GM12878 (cell line): ENCODE measurements at regions not wholly inside any gene's neighbourhood (a gene's known extent, or its start where the extent isn't known, plus 50 kb on each side); places are given as distances from the start of the nearest gene placed in this dataset.

Experiments
- ATAC-seq: fragments of 200-7000 bp; cut with Tn5 transposase; 3 replicates; pipeline ENCODE4 v1.9.1; 2020; ENCODE audit warnings: mild to moderate bottlenecking, moderate library complexity
- BruUV-seq: library from RNA; stranded (reverse); fragments of 400-500 nt; replicated peaks from 2 replicates; lab custom pipeline; 2021; lab: Mats Ljungman, UMichigan
- CTCF ChIA-PET: fragments of 300-600 bp; sonication (Branson Sonifier 250); formaldehyde crosslinking; extraction: SDS; loops from one replicate; lab custom pipeline; 2021; ENCODE audit warnings: inconsistent platforms; lab: Yijun Ruan, JAX
- POLR2A ChIA-PET: fragments of 350-600 bp; formaldehyde crosslinking; extraction: SDS; loops from one replicate; lab custom pipeline; 2021; ENCODE audit warnings: inconsistent platforms; lab: Charles Lee
- RAD21 ChIA-PET: fragments of 300-600 bp; sonication (Branson Sonifier 250); formaldehyde crosslinking; loops from one replicate; lab custom pipeline; 2023; ENCODE audit warnings: antibody characterized with exemption; ENCODE audit not compliant: unreplicated experiment; lab: Charles Lee
- SMC1A ChIA-PET: fragments of 300-600 bp; sonication (Branson Sonifier 250); formaldehyde crosslinking; loops from one replicate; lab custom pipeline; 2023; ENCODE audit not compliant: unreplicated experiment, uncharacterized antibody; lab: Charles Lee
- DNase-seq: peaks from one replicate; pipeline ENCODE4 v3.0.0-alpha.2; 2011; ENCODE audit warnings: low read depth, low spot score
- FAIRE-seq: peaks from 3 replicates; lab custom pipeline; 2011; peaks lifted over from hg19 to GRCh38; lab: Jason Lieb, UNC
- H2AFZ ChIP-seq: 2 replicates; pipeline ENCODE4 v1.6.0; 2011; ENCODE audit warnings: low read depth, low read length, control low read depth; ENCODE audit not compliant: control insufficient read depth
- H3K27ac ChIP-seq: 2 replicates; pipeline ENCODE4 v1.5.1; 2011; ENCODE audit warnings: control low read depth; ENCODE audit not compliant: control insufficient read depth, insufficient read depth
- H3K27me3 ChIP-seq, 2 experiments: replicated peaks in 1 of 2; 2 replicates each; pipeline versions ENCODE4 v1.6.0 to v1.6.1; 2011; ENCODE audit warnings: low read length in 1 of 2; ENCODE audit not compliant: control insufficient read depth in 2 of 2, insufficient read depth in 2 of 2
- H3K36me3 ChIP-seq, 2 experiments: 2 replicates each; pipeline ENCODE4 v1.5.1; 2011; ENCODE audit warnings: low read length in 1 of 2; ENCODE audit not compliant: control insufficient read depth in 2 of 2, insufficient read depth in 2 of 2
- H3K4me1 ChIP-seq: 2 replicates; pipeline ENCODE4 v1.6.1; 2011; ENCODE audit warnings: mild to moderate bottlenecking, low read length, moderate library complexity, mixed read lengths; ENCODE audit not compliant: control insufficient read depth, insufficient read depth
- H3K4me2 ChIP-seq: 2 replicates; pipeline ENCODE4 v1.6.0; 2011; ENCODE audit warnings: control low read depth; ENCODE audit not compliant: control insufficient read depth, insufficient read depth
- H3K4me3 ChIP-seq: fragments of 200-600 bp; sonication (generic); 2 replicates; pipeline ENCODE4 v1.5.1; 2016
- H3K79me2 ChIP-seq: 2 replicates; pipeline ENCODE4 v1.6.0; 2011; ENCODE audit warnings: low read length; ENCODE audit not compliant: control insufficient read depth, insufficient read depth
- H3K9ac ChIP-seq: 2 replicates; pipeline ENCODE4 v1.8.0; 2011; ENCODE audit warnings: low read length, control low read depth, mixed read lengths; ENCODE audit not compliant: control insufficient read depth, insufficient read depth
- H3K9me3 ChIP-seq: replicated peaks from 3 replicates; pipeline ENCODE4 v1.5.1; 2011; ENCODE audit warnings: mild to moderate bottlenecking, low read length; ENCODE audit not compliant: control insufficient read depth, insufficient read depth
- H4K20me1 ChIP-seq: 2 replicates; pipeline ENCODE4 v1.6.0; 2011; ENCODE audit not compliant: control insufficient read depth, insufficient read depth
- ATF2 ChIP-seq: IDR thresholded peaks from 2 replicates; pipeline ENCODE4 v1.6.1; 2012; ENCODE audit warnings: low read length, inconsistent platforms
- ATF3 ChIP-seq: IDR thresholded peaks from 2 replicates; pipeline ENCODE4 v1.6.1; 2011; ENCODE audit warnings: low read depth, mild to moderate bottlenecking, low read length, moderate library complexity, borderline replicate concordance; ENCODE audit errors: extremely low read depth
- FOS ChIP-seq: IDR thresholded peaks from 3 replicates; pipeline ENCODE4 v1.6.1; 2011; ENCODE audit warnings: borderline replicate concordance; ENCODE audit not compliant: insufficient read length; ENCODE audit errors: extremely low read depth
- GATAD2B ChIP-seq: fragments of 450-650 bp; conservative IDR thresholded peaks from 2 replicates; pipeline ENCODE4 v1.6.1; 2017; ENCODE audit warnings: low read depth, mild to moderate bottlenecking, moderate library complexity
- NFYA ChIP-seq: IDR thresholded peaks from 2 replicates; pipeline ENCODE4 v1.6.1; 2011; ENCODE audit warnings: low read depth, mild to moderate bottlenecking, low read length, improper control_type of control experiment, borderline replicate concordance
- NFYB ChIP-seq: IDR thresholded peaks from 2 replicates; pipeline ENCODE4 v1.6.1; 2011; ENCODE audit warnings: low read depth, mild to moderate bottlenecking, low read length, improper control_type of control experiment, moderate library complexity; ENCODE audit not compliant: insufficient read depth
- PML ChIP-seq: IDR thresholded peaks from 2 replicates; pipeline ENCODE4 v1.6.1; 2012; ENCODE audit warnings: low read length, inconsistent platforms
- POU2F2 ChIP-seq: IDR thresholded peaks from 3 replicates; pipeline ENCODE4 v1.6.1; 2011; ENCODE audit warnings: low read depth, mild to moderate bottlenecking, low read length, borderline replicate concordance
- RAD51 ChIP-seq: fragments of 450-650 bp; IDR thresholded peaks from 2 replicates; pipeline ENCODE4 v1.6.1; 2016; ENCODE audit warnings: moderate library complexity, mild to moderate bottlenecking, inconsistent platforms
- RCOR1 ChIP-seq: conservative IDR thresholded peaks from 2 replicates; pipeline ENCODE4 v1.6.1; 2012; ENCODE audit warnings: low read depth, low read length, improper control_type of control experiment
- RUNX3 ChIP-seq: IDR thresholded peaks from 2 replicates; pipeline ENCODE4 v1.6.1; 2012; ENCODE audit warnings: low read length, inconsistent platforms
- SPI1 ChIP-seq: IDR thresholded peaks from 2 replicates; pipeline ENCODE4 v1.6.1; 2011; ENCODE audit warnings: low read depth, mild to moderate bottlenecking, low read length, moderate library complexity, borderline replicate concordance; ENCODE audit not compliant: insufficient read depth
- TCF12 ChIP-seq: IDR thresholded peaks from 2 replicates; pipeline ENCODE4 v1.6.1; 2011; ENCODE audit warnings: low read depth, mild to moderate bottlenecking, low read length
- TCF3 ChIP-seq: IDR thresholded peaks from 2 replicates; pipeline ENCODE4 v1.6.1; 2012; ENCODE audit warnings: low read depth, mild to moderate bottlenecking, low read length, borderline replicate concordance; ENCODE audit not compliant: insufficient read depth
- TCF7 ChIP-seq: IDR thresholded peaks from 2 replicates; pipeline ENCODE4 v1.6.1; 2014; ENCODE audit warnings: antibody characterized with exemption, borderline replicate concordance
- ZBTB11 ChIP-seq: fragments of 450-650 bp; formaldehyde crosslinking; IDR thresholded peaks from 2 replicates; pipeline ENCODE4 v1.5.0; 2022; ENCODE audit warnings: mild to moderate bottlenecking, missing genetic modification characterization
- ZNF687 ChIP-seq: fragments of 450-650 bp; IDR thresholded peaks from 2 replicates; pipeline ENCODE4 v1.6.1; 2017; ENCODE audit warnings: mild to moderate bottlenecking, moderate library complexity
- in situ Hi-C: fragments of 300-500 bp; cut with MboI; formaldehyde crosslinking; loops from 9 replicates; pipeline ENCODE4 v1.14.3; 2018; ENCODE audit warnings: mixed read lengths
- intact Hi-C: fragments of 100-400 bp; cut with micrococcal nuclease; formaldehyde crosslinking; loops from one replicate; pipeline ENCODE4 v1.14.2; 2022; ENCODE audit not compliant: unreplicated experiment

- no peaks in the 10 kb centered on the region for H3K79me2 ChIP-seq
- H3K27ac ChIP-seq, result no peak overlapping the region
- ChIA-PET RAD21 (no interaction called here), SMC1A (no interaction called here), CTCF (no interaction called here), POLR2A (no interaction called here)
- H4K20me1 ChIP-seq, result no peaks in the 10 kb centered on the region
- no peak for FAIRE-seq
- in situ Hi-C loops, result no loop called here
- no peaks in the 10 kb centered on the region for H3K9me3 ChIP-seq
- H3K4me2 ChIP-seq, result no peak overlapping the region
- H3K4me1 ChIP-seq, result no peaks in the 10 kb centered on the region
- no peak overlapping the region for H3K4me3 ChIP-seq
- intact Hi-C loops, result no loop called here
- H3K9ac ChIP-seq, result no peak overlapping the region
- ATAC-seq, result no peak
- no peak for DNase-seq
- no peak overlapping the region for H2AFZ ChIP-seq
- no peaks in the 10 kb centered on the region for H3K27me3 ChIP-seq
- no peaks in the 10 kb centered on the region for H3K36me3 ChIP-seq
- no TSS peak for BruUV-seq
- no peak for TF ChIP-seq RAD51
- TF ChIP-seq GATAD2B, result no peak
- TF ChIP-seq TCF12, result no peak
- TF ChIP-seq ATF2, result no peak
- no peak for TF ChIP-seq ATF3
- no peak for TF ChIP-seq TCF3
- TF ChIP-seq NFYB, result no peak
- TF ChIP-seq NFYA, result no peak
- TF ChIP-seq TCF7, result no peak
- no peak for TF ChIP-seq RCOR1
- no peak for TF ChIP-seq ZNF687
- no peak for TF ChIP-seq FOS
- no peak for TF ChIP-seq RUNX3
- TF ChIP-seq SPI1, result no peak
- TF ChIP-seq ZBTB11 (CRISPR knock-in tag), result no peak
- no peak for TF ChIP-seq POU2F2
- TF ChIP-seq PML, result no peak
These were observed 361.7 kb upstream of the SEMA3C start for GRCh38 chr7:81280531-81280930.
